Liver (tissue), 8 donors: ENCODE measurements at regions not wholly inside any gene's neighbourhood (a gene's known extent, or its start where the extent isn't known, plus 50 kb on each side); places are given as distances from the start of the nearest gene placed in this dataset.

ENCODE experiments used
- DNase-seq: peaks from one replicate; pipeline ENCODE4 v3.0.0-alpha.2; 2017; ENCODE audit warnings: low spot score
- H3K27ac ChIP-seq, 2 donors: one replicate each; pipeline ENCODE4 v1.7.0; 2013; ENCODE audit warnings: inconsistent platforms in 2 of 2, low read length in 2 of 2, control low read depth in 1 of 2, low read depth in 1 of 2, mild to moderate bottlenecking in 1 of 2
- H3K27me3 ChIP-seq, 4 donors: one replicate each; pipeline versions ENCODE4 v1.6.1 to v1.7.0; 2013; ENCODE audit warnings: low read length in 3 of 4, inconsistent platforms in 1 of 4, mild to moderate bottlenecking in 1 of 4, moderate library complexity in 1 of 4; ENCODE audit not compliant: control insufficient read depth in 4 of 4, insufficient read depth in 4 of 4
- H3K36me3 ChIP-seq, 4 donors: one replicate each; pipeline versions ENCODE4 v1.6.1 to v1.7.0; 2013; ENCODE audit warnings: low read length in 3 of 4, mild to moderate bottlenecking in 3 of 4, low read depth in 1 of 4, moderate library complexity in 1 of 4; ENCODE audit not compliant: control insufficient read depth in 4 of 4, insufficient read depth in 3 of 4
- H3K4me1 ChIP-seq, 4 donors: one replicate each; pipeline versions ENCODE4 v1.6.1 to v1.7.0; 2013; ENCODE audit warnings: low read length in 3 of 4, mild to moderate bottlenecking in 3 of 4, moderate library complexity in 1 of 4; ENCODE audit not compliant: control insufficient read depth in 4 of 4, insufficient read depth in 4 of 4
- H3K4me3 ChIP-seq, 3 donors: one replicate each; pipeline versions ENCODE4 v1.6.1 to v1.7.0; 2013; ENCODE audit warnings: low read length in 3 of 3, control low read depth in 1 of 3, low read depth in 1 of 3, mild to moderate bottlenecking in 1 of 3
- H3K9ac ChIP-seq, 2 donors: one replicate each; pipeline ENCODE4 v1.7.0; 2013; ENCODE audit warnings: low read length in 2 of 2, mild to moderate bottlenecking in 2 of 2, moderate library complexity in 2 of 2, control low read depth in 1 of 2, low read depth in 1 of 2
- H3K9me3 ChIP-seq, 4 donors: one replicate each; pipeline versions ENCODE4 v1.6.1 to v1.7.0; 2013; ENCODE audit warnings: low read length in 3 of 4; ENCODE audit not compliant: control insufficient read depth in 4 of 4
- EGR1 ChIP-seq, 2 donors: IDR thresholded peaks; 2 replicates each; pipeline ENCODE4 v1.6.1; 2016 to 2018; ENCODE audit warnings: antibody characterized with exemption in 2 of 2, low read depth in 2 of 2
- FOXA1 ChIP-seq: IDR thresholded peaks from 2 replicates; pipeline ENCODE4 v1.6.1; 2016; ENCODE audit warnings: antibody characterized with exemption
- FOXA2 ChIP-seq: IDR thresholded peaks from 2 replicates; pipeline ENCODE4 v1.6.1; 2016; ENCODE audit warnings: antibody characterized with exemption
- GABPA ChIP-seq, 2 donors: IDR thresholded peaks in 1 of 2; conservative IDR thresholded peaks in 1 of 2; 2 replicates each; pipeline ENCODE4 v1.6.1; 2016; ENCODE audit warnings: antibody characterized with exemption in 2 of 2, mild to moderate bottlenecking in 1 of 2, moderate library complexity in 1 of 2
- HNF4A ChIP-seq, 2 donors: conservative IDR thresholded peaks; 2 replicates each; pipeline ENCODE4 v1.6.1; 2016; ENCODE audit warnings: antibody characterized with exemption in 2 of 2, mild to moderate bottlenecking in 2 of 2
- HNF4G ChIP-seq: IDR thresholded peaks from 2 replicates; pipeline ENCODE4 v1.6.1; 2016; ENCODE audit warnings: antibody characterized with exemption
- JUND ChIP-seq, 2 donors: IDR thresholded peaks; 2 replicates each; pipeline ENCODE4 v1.6.1; 2016; ENCODE audit warnings: antibody characterized with exemption in 2 of 2
- NR2F2 ChIP-seq: IDR thresholded peaks from 2 replicates; pipeline ENCODE4 v1.6.1; 2016; ENCODE audit warnings: antibody characterized with exemption
- RAD21 ChIP-seq, 2 donors: IDR thresholded peaks; 2 replicates each; pipeline ENCODE4 v1.6.1; 2016; ENCODE audit warnings: antibody characterized with exemption in 2 of 2, mild to moderate bottlenecking in 2 of 2
- RXRA ChIP-seq, 2 donors: IDR thresholded peaks; 2 replicates each; pipeline ENCODE4 v1.6.1; 2017 to 2018; ENCODE audit warnings: antibody characterized with exemption in 2 of 2, mild to moderate bottlenecking in 1 of 2
- SP1 ChIP-seq: IDR thresholded peaks from 2 replicates; pipeline ENCODE4 v1.6.1; 2018; ENCODE audit warnings: antibody characterized with exemption, mild to moderate bottlenecking
- TAF1 ChIP-seq: conservative IDR thresholded peaks from 2 replicates; pipeline ENCODE4 v1.6.1; 2016; ENCODE audit warnings: antibody characterized with exemption, mild to moderate bottlenecking
- YY1 ChIP-seq: IDR thresholded peaks from 2 replicates; pipeline ENCODE4 v1.6.1; 2016; ENCODE audit warnings: antibody characterized with exemption, mild to moderate bottlenecking
- WGBS: extraction: QIAGEN DNeasy Blood & Tissue Kit; methylation state at CpG from one replicate; pipeline ENCODE4 v1.1.7; 2013; 5-methylcytosine and 5-hydroxymethylcytosine counted together
- TF ChIP-seq, protein P1 (sequence below): IDR thresholded peaks from 2 replicates; pipeline ENCODE4 v1.6.1; 2016; ENCODE audit warnings: antibody characterized with exemption
- TF ChIP-seq, protein P2 (sequence below): IDR thresholded peaks from 2 replicates; pipeline ENCODE4 v1.6.1; 2016; ENCODE audit warnings: antibody characterized with exemption
- TF ChIP-seq, protein P3 (sequence below): fragments of 150-350 bp; IDR thresholded peaks from 2 replicates; pipeline ENCODE4 v1.5.1; 2017; ENCODE audit warnings: improper control_type of control experiment, low read depth, low read length; ENCODE audit not compliant: missing input control
- TF ChIP-seq, protein P4 (sequence below): IDR thresholded peaks from 2 replicates; pipeline ENCODE4 v1.6.1; 2016; ENCODE audit warnings: antibody characterized with exemption, mild to moderate bottlenecking
- TF ChIP-seq, protein P5 (sequence below): IDR thresholded peaks from 2 replicates; pipeline ENCODE4 v1.6.1; 2016; ENCODE audit warnings: antibody characterized with exemption
- donor health status: healthy.
- donor health status: healthy.
- donor health status: healthy.
- donor health status: healthy.
- donor health status: healthy.

DNA sequence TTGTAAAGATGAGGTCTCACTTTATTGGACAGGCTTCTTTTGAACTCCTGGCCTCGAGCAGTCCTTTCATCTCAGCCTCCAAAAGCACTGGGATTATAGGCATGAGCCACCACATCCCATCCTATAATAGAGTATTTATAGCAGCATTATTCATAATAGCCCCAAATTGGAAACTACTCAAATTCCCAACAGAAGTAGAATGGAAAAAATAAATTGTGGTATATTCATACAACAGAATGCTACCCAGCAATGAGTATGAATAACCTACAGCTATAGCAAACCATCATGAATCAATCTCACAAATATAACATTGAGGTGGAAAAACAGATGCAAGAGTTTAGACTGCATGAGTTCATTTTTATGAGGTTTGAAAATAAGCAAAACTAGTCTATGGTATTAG lies 84.8 kb upstream of the BTBD3 start:
- Histone ChIP-seq H3K27ac (no peak overlapping the region), H3K27me3 (no peaks in the 10 kb centered on the region), H3K36me3 (no peaks in the 10 kb centered on the region), H3K4me3 (no peak overlapping the region), H3K9ac (no peak overlapping the region), H3K9me3 (no peaks in the 10 kb centered on the region), H3K4me1 (no peaks in the 10 kb centered on the region)
- no peak for DNase-seq
- no peak for TF ChIP-seq SP1
- TF ChIP-seq, protein P1, sequence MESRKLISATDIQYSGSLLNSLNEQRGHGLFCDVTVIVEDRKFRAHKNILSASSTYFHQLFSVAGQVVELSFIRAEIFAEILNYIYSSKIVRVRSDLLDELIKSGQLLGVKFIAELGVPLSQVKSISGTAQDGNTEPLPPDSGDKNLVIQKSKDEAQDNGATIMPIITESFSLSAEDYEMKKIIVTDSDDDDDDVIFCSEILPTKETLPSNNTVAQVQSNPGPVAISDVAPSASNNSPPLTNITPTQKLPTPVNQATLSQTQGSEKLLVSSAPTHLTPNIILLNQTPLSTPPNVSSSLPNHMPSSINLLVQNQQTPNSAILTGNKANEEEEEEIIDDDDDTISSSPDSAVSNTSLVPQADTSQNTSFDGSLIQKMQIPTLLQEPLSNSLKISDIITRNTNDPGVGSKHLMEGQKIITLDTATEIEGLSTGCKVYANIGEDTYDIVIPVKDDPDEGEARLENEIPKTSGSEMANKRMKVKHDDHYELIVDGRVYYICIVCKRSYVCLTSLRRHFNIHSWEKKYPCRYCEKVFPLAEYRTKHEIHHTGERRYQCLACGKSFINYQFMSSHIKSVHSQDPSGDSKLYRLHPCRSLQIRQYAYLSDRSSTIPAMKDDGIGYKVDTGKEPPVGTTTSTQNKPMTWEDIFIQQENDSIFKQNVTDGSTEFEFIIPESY: no peak
- TF ChIP-seq, protein P2, sequence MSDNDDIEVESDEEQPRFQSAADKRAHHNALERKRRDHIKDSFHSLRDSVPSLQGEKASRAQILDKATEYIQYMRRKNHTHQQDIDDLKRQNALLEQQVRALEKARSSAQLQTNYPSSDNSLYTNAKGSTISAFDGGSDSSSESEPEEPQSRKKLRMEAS: no peak
- TF ChIP-seq FOXA2: no peak
- no peak for TF ChIP-seq NR2F2
- TF ChIP-seq, protein P3, sequence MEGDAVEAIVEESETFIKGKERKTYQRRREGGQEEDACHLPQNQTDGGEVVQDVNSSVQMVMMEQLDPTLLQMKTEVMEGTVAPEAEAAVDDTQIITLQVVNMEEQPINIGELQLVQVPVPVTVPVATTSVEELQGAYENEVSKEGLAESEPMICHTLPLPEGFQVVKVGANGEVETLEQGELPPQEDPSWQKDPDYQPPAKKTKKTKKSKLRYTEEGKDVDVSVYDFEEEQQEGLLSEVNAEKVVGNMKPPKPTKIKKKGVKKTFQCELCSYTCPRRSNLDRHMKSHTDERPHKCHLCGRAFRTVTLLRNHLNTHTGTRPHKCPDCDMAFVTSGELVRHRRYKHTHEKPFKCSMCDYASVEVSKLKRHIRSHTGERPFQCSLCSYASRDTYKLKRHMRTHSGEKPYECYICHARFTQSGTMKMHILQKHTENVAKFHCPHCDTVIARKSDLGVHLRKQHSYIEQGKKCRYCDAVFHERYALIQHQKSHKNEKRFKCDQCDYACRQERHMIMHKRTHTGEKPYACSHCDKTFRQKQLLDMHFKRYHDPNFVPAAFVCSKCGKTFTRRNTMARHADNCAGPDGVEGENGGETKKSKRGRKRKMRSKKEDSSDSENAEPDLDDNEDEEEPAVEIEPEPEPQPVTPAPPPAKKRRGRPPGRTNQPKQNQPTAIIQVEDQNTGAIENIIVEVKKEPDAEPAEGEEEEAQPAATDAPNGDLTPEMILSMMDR: no peak
- no peak for TF ChIP-seq HNF4G
- TF ChIP-seq, protein P4, sequence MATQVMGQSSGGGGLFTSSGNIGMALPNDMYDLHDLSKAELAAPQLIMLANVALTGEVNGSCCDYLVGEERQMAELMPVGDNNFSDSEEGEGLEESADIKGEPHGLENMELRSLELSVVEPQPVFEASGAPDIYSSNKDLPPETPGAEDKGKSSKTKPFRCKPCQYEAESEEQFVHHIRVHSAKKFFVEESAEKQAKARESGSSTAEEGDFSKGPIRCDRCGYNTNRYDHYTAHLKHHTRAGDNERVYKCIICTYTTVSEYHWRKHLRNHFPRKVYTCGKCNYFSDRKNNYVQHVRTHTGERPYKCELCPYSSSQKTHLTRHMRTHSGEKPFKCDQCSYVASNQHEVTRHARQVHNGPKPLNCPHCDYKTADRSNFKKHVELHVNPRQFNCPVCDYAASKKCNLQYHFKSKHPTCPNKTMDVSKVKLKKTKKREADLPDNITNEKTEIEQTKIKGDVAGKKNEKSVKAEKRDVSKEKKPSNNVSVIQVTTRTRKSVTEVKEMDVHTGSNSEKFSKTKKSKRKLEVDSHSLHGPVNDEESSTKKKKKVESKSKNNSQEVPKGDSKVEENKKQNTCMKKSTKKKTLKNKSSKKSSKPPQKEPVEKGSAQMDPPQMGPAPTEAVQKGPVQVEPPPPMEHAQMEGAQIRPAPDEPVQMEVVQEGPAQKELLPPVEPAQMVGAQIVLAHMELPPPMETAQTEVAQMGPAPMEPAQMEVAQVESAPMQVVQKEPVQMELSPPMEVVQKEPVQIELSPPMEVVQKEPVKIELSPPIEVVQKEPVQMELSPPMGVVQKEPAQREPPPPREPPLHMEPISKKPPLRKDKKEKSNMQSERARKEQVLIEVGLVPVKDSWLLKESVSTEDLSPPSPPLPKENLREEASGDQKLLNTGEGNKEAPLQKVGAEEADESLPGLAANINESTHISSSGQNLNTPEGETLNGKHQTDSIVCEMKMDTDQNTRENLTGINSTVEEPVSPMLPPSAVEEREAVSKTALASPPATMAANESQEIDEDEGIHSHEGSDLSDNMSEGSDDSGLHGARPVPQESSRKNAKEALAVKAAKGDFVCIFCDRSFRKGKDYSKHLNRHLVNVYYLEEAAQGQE: no peak
- no peak for TF ChIP-seq JUND (IDR thresholded peaks at IDR 0.05)
- no peak for TF ChIP-seq TAF1
- no peak for TF ChIP-seq GABPA (IDR thresholded peaks at IDR 0.05 in 1 of 2, conservative IDR thresholded peaks at IDR 0.05 in 1 of 2)
- TF ChIP-seq RAD21 (IDR thresholded peaks at IDR 0.05): no peak
- TF ChIP-seq YY1: no peak
- 2% methylated on average over 1 of the region's 1 CpG for WGBS

DNA sequence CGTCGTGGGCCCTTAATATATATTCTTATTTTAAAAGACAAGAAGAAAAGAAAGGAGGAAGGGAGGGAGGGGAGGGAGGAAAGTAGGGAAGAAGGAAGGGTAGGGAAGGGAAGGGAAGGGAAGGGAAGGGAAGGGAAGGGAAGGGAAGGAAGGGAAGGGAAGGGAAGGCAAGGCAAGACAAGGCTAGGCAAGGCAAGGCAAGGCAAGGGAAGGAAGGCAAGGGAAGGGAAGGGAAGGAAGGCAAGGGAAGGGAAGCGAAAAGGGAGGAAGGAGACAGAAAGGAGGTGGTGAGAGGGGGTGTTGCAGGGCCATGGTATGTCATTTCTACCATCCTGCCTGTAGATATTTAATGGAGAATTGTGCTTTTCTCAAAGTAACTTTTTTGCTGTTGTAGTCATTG lies 83.9 kb upstream of the BTBD3 start:
- H3K9ac ChIP-seq: no peak overlapping the region
- no peaks in the 10 kb centered on the region for H3K4me1 ChIP-seq
- no peaks in the 10 kb centered on the region for H3K27me3 ChIP-seq
- no peaks in the 10 kb centered on the region for H3K36me3 ChIP-seq
- no peak overlapping the region for H3K4me3 ChIP-seq
- no peaks in the 10 kb centered on the region for H3K9me3 ChIP-seq
- no peak overlapping the region for H3K27ac ChIP-seq
- WGBS: 80% methylated on average over 3 of the region's 3 CpGs
- no peak for DNase-seq
- TF ChIP-seq YY1 (no peak), JUND (IDR thresholded peaks at IDR 0.05) (no peak), SP1 (no peak), TAF1 (no peak), FOXA2 (no peak), FOXA1 (no peak), HNF4G (no peak), GABPA (IDR thresholded peaks at IDR 0.05 in 1 of 2, conservative IDR thresholded peaks at IDR 0.05 in 1 of 2) (no peak), HNF4A (conservative IDR thresholded peaks at IDR 0.05) (no peak), EGR1 (IDR thresholded peaks at IDR 0.05; ENCODE audit: low read depth in 2 of 2) (no peak), NR2F2 (no peak), RXRA (IDR thresholded peaks at IDR 0.05) (no peak), RAD21 (IDR thresholded peaks at IDR 0.05) (no peak)
- TF ChIP-seq, protein P2: no peak
- TF ChIP-seq, protein P4: no peak
- TF ChIP-seq, protein P5, sequence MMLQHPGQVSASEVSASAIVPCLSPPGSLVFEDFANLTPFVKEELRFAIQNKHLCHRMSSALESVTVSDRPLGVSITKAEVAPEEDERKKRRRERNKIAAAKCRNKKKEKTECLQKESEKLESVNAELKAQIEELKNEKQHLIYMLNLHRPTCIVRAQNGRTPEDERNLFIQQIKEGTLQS: no peak
- TF ChIP-seq, protein P3: no peak
